ENCODE measurements at regions not wholly inside any gene's neighbourhood (a gene's known extent, or its start where the extent isn't known, plus 50 kb on each side); places are given as distances from the start of the nearest gene placed in this dataset.

- no peak overlapping the region for H3K4me2 ChIP-seq (ENCODE audit: low read length)
- H3K9me2 ChIP-seq (ENCODE audit: low read depth, low read length): no peaks in the 10 kb centered on the region
- no peaks in the 10 kb centered on the region for H4K20me1 ChIP-seq (ENCODE audit: insufficient read depth, low read length)
- no peaks in the 10 kb centered on the region for H3F3A ChIP-seq (ENCODE audit: insufficient read depth, low read length)
- no peak overlapping the region for H2AFZ ChIP-seq (ENCODE audit: low read length)
- no peak overlapping the region for H3K4me3 ChIP-seq (ENCODE audit: low read depth, low read length, poor library complexity, severe bottlenecking)
- TF ChIP-seq CTCF (IDR thresholded peaks at IDR 0.05; ENCODE audit: low read length): no peak
- TF ChIP-seq EZH2 (IDR thresholded peaks at IDR 0.05; ENCODE audit: borderline replicate concordance, low read length): no peak
- H3K36me3 ChIP-seq (ENCODE audit: insufficient read depth, low read length): no peaks in the 10 kb centered on the region
- no peaks in the 10 kb centered on the region for H3K4me1 ChIP-seq (ENCODE audit: insufficient read depth, low read length, severe bottlenecking)
- no peak overlapping the region for H3K27ac ChIP-seq (ENCODE audit: low read depth, low read length, poor library complexity, severe bottlenecking)
- no peaks in the 10 kb centered on the region for H3K27me3 ChIP-seq (ENCODE audit: insufficient read depth, low read length)
- H3K79me2 ChIP-seq (ENCODE audit: insufficient read depth, low read length): no peaks in the 10 kb centered on the region
- H3K9me3 ChIP-seq (ENCODE audit: low read length): no peaks in the 10 kb centered on the region
- H3K9ac ChIP-seq (ENCODE audit: low read length): no peak overlapping the region
Measured at GRCh38 chr14:85475113-85475512, 54.8 kb upstream of the FLRT2 start.

GRCh38 chr14:85479306-85479705 is 50.6 kb upstream of the FLRT2 start:
- no peaks in the 10 kb centered on the region for H4K20me1 ChIP-seq (ENCODE audit: insufficient read depth, low read length)
- no peaks in the 10 kb centered on the region for H3K36me3 ChIP-seq (ENCODE audit: insufficient read depth, low read length)
- H3K4me3 ChIP-seq (ENCODE audit: low read depth, low read length, poor library complexity, severe bottlenecking): no peak overlapping the region
- TF ChIP-seq CTCF (IDR thresholded peaks at IDR 0.05; ENCODE audit: low read length) (no peak), EZH2 (IDR thresholded peaks at IDR 0.05; ENCODE audit: borderline replicate concordance, low read length) (no peak)
- no peaks in the 10 kb centered on the region for H3K9me3 ChIP-seq (ENCODE audit: low read length)
- H3K79me2 ChIP-seq (ENCODE audit: insufficient read depth, low read length): no peaks in the 10 kb centered on the region
- no peak overlapping the region for H3K9ac ChIP-seq (ENCODE audit: low read length)
- no peaks in the 10 kb centered on the region for H3F3A ChIP-seq (ENCODE audit: insufficient read depth, low read length)
- H3K27ac ChIP-seq (ENCODE audit: low read depth, low read length, poor library complexity, severe bottlenecking): no peak overlapping the region
- no peaks in the 10 kb centered on the region for H3K9me2 ChIP-seq (ENCODE audit: low read depth, low read length)
- H3K4me2 ChIP-seq (ENCODE audit: low read length): no peak overlapping the region
- no peaks in the 10 kb centered on the region for H3K27me3 ChIP-seq (ENCODE audit: insufficient read depth, low read length)
- no peak overlapping the region for H2AFZ ChIP-seq (ENCODE audit: low read length)
- no peaks in the 10 kb centered on the region for H3K4me1 ChIP-seq (ENCODE audit: insufficient read depth, low read length, severe bottlenecking)

- Histone ChIP-seq H3K79me2 (ENCODE audit: insufficient read depth, low read length) (no peaks in the 10 kb centered on the region), H3K27me3 (ENCODE audit: insufficient read depth, low read length) (no peaks in the 10 kb centered on the region), H2AFZ (ENCODE audit: low read length) (no peak overlapping the region), H4K20me1 (ENCODE audit: insufficient read depth, low read length) (no peaks in the 10 kb centered on the region), H3K4me2 (ENCODE audit: low read length) (no peak overlapping the region), H3K36me3 (ENCODE audit: insufficient read depth, low read length) (no peaks in the 10 kb centered on the region), H3K4me3 (ENCODE audit: low read depth, low read length, poor library complexity, severe bottlenecking) (no peak overlapping the region), H3K4me1 (ENCODE audit: insufficient read depth, low read length, severe bottlenecking) (no peaks in the 10 kb centered on the region), H3F3A (ENCODE audit: insufficient read depth, low read length) (no peaks in the 10 kb centered on the region), H3K9me2 (ENCODE audit: low read depth, low read length) (no peaks in the 10 kb centered on the region), H3K27ac (ENCODE audit: low read depth, low read length, poor library complexity, severe bottlenecking) (no peak overlapping the region), H3K9me3 (ENCODE audit: low read length) (no peaks in the 10 kb centered on the region), H3K9ac (ENCODE audit: low read length) (no peak overlapping the region)
- TF ChIP-seq CTCF (IDR thresholded peaks at IDR 0.05; ENCODE audit: low read length) (no peak), EZH2 (IDR thresholded peaks at IDR 0.05; ENCODE audit: borderline replicate concordance, low read length) (no peak)
Measured at GRCh38 chr14:85479771-85480170, 50.2 kb upstream of the FLRT2 start.
